Dermis blood vessel endothelial cell (primary cell): ENCODE measurements at regions not wholly inside any gene's neighbourhood (a gene's known extent, or its start where the extent isn't known, plus 50 kb on each side); places are given as distances from the start of the nearest gene placed in this dataset.

Experiments used
- DNase-seq: peaks from one replicate; pipeline ENCODE4 v3.0.0; 2010

DNA sequence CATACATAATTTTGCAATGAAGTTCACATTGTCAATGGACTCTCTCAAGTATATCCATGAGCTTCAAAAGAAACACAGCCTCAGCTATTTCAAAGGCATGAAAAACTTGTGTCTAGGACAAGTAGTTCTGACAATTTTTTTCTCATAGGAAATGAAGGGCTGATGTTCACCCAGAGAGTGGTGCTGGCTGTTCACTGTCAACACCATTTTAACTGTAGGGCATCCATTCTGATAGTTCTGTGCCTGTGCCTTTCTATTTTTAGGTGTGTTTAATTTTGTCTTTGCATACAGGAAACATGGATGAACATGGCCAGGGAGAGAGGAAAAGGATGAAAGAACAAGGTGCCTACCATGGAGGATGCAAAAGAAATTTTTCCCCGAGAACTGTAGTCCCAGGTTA is 135.3 kb upstream of the MAP9 start:
- DNase-seq = no peak

DNA sequence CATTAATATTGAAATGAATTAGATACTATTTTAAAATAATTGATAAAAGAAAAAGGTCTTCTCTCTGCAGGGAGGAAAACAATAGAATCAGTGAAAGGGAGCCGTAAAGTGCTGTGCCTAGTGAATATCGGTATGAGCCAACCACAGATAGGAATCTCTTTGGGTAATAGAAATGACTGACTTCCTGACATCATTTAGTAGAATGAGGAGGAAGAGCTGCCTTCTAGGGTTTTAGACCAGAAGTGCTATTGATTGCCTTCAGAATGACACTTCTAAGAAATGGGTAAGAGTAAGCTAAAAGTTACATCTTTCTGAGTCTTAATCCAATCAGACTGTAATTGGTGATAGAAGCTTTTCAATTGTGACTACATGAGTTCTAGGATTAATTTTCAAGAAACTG is 134.0 kb upstream of the MAP9 start:
- DNase-seq = no peak

- no peak for DNase-seq
Observed at GRCh38 chr4:155509555-155509954, 132.8 kb upstream of the MAP9 start.

- DNase-seq = no peak
Observed at GRCh38 chr4:155506745-155507144, 130.0 kb upstream of the MAP9 start.

GRCh38 chr4:155505321-155505720 is 128.6 kb upstream of the MAP9 start:
- DNase-seq = no peak

DNA sequence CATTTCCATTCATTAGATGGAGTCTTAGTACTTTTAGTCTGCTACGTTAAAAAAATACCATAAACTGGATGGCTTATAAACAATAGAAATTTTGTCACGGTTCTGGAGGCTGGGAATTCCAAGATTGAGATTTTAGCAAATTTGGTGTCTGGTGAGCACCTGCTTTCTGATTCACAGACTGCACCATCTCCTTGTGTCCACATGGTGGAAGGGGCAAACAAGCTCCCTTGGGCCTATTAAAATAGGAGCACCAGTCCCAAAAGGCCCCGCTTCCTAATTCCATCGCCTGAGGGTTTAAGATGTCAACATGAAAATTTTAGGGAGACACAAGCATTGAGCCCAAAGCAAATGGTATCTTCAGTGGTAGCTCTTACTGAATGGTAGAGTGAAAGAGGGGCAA is 120.5 kb upstream of the MAP9 start:
- no peak for DNase-seq

DNA sequence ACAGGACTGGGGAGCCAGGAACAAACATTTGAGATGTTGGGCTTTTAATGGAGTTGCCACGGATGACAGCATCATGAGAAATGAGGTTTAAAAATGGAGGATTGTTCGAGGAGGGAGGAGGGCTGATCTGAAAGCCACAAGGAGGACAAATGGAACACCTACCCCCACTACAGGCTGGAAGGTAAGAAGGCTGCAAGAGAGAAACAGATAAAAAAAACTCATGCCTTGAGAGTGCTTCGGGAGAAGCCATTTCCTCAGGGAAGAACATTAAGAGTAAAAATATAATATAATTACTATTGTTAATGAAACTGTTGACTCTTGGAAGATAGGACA is 119.5 kb upstream of the MAP9 start:
- no peak for DNase-seq

DNA sequence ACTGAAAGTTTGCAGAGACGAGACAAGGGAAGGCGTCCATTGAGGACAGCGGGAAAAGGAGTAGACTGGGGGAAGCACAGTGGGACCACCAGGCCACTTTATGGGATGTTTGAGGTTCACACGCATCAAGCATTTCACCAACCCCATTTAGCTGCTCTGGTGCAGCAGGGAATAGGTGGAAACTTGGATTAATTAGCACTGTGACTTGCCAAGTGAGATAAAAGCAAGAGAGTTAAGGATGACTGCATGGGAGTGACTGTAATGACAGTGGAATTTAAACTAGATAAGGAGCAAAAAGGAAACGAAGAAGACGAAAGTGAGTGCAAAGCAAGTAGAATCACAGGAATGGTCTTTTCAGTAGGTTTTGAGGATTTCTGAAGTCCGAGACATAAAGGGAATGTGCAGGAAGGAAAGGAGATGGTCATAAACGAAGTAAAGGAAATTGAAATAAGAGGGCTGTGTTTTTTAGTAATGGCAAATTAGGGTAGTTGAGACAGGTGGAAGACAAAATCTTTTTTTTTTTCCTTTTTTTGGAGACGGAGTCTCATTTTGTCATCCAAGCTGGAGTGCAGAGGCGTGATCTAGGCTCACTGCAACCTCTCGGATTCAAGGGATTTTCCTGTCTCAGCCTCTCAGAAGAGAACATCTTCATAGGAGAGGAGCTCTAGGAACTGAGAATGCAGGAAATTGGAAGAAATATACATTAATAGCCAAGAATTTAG is 119.0 kb upstream of the MAP9 start:
- no peak for DNase-seq

- DNase-seq = no peak
Observed at GRCh38 chr4:155494037-155494718, 117.4 kb upstream of the MAP9 start.

DNA sequence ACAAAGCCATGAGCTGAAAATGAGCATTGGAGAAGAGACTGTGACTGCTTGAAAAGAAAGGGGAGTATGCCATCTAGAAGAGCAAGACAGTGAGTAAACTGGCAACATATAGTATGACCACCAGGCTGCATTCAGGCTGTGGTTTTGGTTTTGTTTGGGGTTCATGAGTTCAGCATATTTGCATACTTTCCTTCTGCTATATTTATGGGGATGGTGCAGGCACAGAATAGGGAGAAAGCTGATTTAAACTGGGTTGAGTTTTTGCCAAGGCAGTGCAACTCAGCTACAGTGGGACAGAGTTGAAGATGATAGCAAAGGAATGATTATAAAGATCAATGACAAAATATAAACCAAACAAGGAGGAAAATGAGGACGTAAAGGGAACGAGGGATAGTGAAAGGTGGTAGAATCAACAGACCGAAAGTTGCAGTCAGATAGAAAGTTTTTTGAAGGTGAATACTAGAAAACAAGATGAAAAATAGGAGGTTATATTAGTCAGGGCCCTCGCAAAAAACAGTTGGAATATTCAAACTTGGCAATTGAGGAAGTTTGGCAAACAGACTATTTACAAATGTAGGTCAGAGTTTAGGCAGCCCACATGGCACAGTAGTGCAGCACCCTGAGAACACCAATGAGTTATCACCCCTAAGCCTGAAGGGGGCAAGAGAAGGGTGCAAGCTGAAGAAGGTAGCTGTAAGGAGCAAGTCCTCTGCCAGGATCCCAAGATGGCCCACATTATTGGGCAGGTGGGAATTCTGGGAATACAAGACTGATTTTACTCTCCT is 114.8 kb upstream of the MAP9 start:
- no peak for DNase-seq

GRCh38 chr4:155489271-155489670 is 112.5 kb upstream of the MAP9 start:
- no peak for DNase-seq

DNA sequence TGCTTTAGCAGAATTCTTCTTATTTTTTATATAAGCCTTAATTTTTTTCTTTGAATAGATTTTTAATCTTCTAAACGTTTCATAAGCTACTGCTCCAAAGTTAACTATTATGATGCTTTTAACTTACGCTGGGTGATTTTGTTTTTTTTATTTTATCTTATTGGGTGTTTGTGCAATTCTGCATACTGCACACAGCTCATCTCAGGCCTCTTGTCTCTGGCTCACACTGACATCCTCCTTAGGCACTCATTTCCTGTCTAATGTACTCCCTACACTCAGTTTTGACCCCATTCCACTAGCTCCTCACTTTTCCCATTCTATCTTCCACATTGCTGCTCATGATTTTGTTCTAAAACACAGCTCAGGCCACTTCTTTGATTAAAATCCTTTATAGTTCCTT is 111.9 kb upstream of the MAP9 start:
- DNase-seq = no peak

- no peak for DNase-seq
Observed at GRCh38 chr4:155487210-155487609, 110.4 kb upstream of the MAP9 start.

- DNase-seq = no peak
Observed at GRCh38 chr4:155481150-155481549, 104.4 kb upstream of the MAP9 start.

- no peak for DNase-seq
Observed at GRCh38 chr4:155479835-155480234, 103.1 kb upstream of the MAP9 start.

- DNase-seq = no peak
Observed at GRCh38 chr4:155478336-155478835, 101.6 kb upstream of the MAP9 start.

GRCh38 chr4:155474758-155475157 is 98.0 kb upstream of the MAP9 start:
- DNase-seq = no peak

GRCh38 chr4:155473420-155474095 is 96.8 kb upstream of the MAP9 start:
- no peak for DNase-seq

- DNase-seq = no peak
Observed at GRCh38 chr4:155468282-155468681, 91.5 kb upstream of the MAP9 start.

GRCh38 chr4:155450676-155451075 is 73.9 kb upstream of the MAP9 start:
- DNase-seq = no peak

DNA sequence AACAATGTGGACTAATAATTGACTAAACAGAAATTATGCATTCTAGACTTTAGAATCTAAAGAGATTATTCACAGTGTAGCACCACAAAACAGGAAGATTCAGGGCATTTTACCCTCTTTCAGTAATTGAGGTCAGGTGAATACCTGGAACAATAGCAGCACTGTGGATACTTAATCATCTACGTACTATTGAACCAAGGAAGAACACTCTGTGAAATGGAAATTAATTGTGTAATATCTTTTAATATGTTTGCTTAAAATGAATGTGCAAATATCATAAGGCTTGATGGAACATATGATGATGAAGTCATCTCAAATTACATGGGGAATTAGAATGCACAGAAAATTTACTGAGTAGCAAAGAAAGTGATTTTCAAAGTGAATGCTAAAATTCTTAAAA is 68.5 kb upstream of the MAP9 start:
- DNase-seq = no peak

DNA sequence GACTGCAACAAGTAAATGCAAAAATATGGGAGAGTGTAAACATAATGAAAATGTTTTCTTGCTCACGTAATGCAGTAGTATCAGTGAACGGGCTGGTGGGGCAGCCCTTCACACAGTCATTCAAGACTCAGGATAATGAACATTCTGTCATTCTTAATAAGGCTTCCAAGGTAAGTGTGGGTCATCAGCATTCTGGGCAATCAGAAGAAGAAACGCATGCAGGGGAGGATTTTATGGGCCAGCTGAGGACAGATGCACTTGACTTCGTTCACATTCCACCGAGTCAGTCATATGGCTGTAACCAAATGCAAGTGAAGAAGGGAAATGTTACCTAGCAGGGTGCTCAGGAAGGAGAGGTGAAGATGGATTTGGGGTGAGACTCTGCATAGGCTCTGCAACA is 68.0 kb upstream of the MAP9 start:
- no peak for DNase-seq
